NCI-H2196 (cell line): ENCODE measurements at regions not wholly inside any gene's neighbourhood (a gene's known extent, or its start where the extent isn't known, plus 50 kb on each side); places are given as distances from the start of the nearest gene placed in this dataset.
"Not testable (repeated sequence)": the region's sequence is repeated elsewhere in the genome, so short reads cannot be mapped to it uniquely, and the experiment has no call there.

ENCODE experiments used
- DNase-seq: peaks from one replicate; lab custom pipeline; 2025; ENCODE audit not compliant: unreplicated experiment; lab: John Stamatoyannopoulos, UW

DNA sequence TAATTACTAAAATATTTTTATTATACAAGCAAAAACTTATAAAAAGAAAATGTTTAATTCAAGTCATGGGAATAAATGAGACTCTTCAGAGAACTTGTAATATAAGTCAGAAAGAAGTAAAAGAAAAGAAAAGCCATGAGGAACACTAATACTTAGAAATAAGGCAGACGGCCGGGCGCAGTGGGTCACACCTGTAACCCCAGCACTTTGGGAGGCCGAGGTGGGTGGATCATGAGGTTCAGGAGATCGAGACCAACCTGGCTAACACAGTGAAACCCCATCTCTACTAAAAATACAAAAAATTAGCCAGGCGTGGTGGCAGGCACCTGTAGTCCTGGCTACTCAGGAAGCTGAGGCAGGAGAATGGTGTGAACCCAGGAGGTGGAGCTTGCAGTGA lies 528.6 kb downstream of the IRS2 start:
- not testable (repeated sequence) for DNase-seq
